ENCODE measurements at regions not wholly inside any gene's neighbourhood (a gene's known extent, or its start where the extent isn't known, plus 50 kb on each side); places are given as distances from the start of the nearest gene placed in this dataset.

DNA sequence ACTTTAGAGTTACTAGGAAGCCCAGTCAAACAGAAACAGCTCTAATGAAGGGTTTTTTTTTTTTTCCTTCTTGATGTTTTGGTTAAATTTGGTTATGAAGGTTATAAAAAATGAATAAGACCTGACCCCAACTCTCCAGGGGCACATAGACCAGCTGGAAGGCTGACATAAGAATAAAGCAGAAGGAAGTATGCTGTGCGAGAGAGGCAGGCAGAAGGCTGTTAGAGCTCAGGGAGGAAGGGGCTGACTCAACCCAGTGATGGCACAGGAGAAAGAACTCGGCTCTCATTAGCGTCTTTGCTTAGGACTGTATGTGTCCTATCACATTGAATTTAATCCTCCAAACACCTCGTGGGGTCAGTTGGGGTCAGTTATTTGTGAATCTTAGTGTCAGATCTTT is 474.6 kb downstream of the PMP22 start:
- TF ChIP-seq EZH2 (IDR thresholded peaks at IDR 0.05; ENCODE audit: borderline replicate concordance, low read length) (no peak), CTCF (IDR thresholded peaks at IDR 0.05; ENCODE audit: low read length) (no peak)

GRCh38 chr17:14784997-14785696 is 480.0 kb downstream of the PMP22 start:
- no peak overlapping the region for H3K27ac ChIP-seq (ENCODE audit: low read depth, low read length, poor library complexity, severe bottlenecking)
- no peaks in the 10 kb centered on the region for H3K4me1 ChIP-seq (ENCODE audit: insufficient read depth, low read length, severe bottlenecking)
- H3K9me3 ChIP-seq (ENCODE audit: low read length), result no peaks in the 10 kb centered on the region
- H3K36me3 ChIP-seq (ENCODE audit: insufficient read depth, low read length), result no peaks in the 10 kb centered on the region
- H3K79me2 ChIP-seq (ENCODE audit: insufficient read depth, low read length), result no peaks in the 10 kb centered on the region
- H3K4me2 ChIP-seq (ENCODE audit: low read length), result no peak overlapping the region
- H3K9me2 ChIP-seq (ENCODE audit: low read depth, low read length), result no peaks in the 10 kb centered on the region
- H3K4me3 ChIP-seq (ENCODE audit: low read depth, low read length, poor library complexity, severe bottlenecking), result no peak overlapping the region
- no peak; the same call in 1 of the 2 replicates for TF ChIP-seq CTCF (IDR thresholded peaks at IDR 0.05; ENCODE audit: low read length)
- no peak for TF ChIP-seq EZH2 (IDR thresholded peaks at IDR 0.05; ENCODE audit: borderline replicate concordance, low read length)
- no peaks in the 10 kb centered on the region for H4K20me1 ChIP-seq (ENCODE audit: insufficient read depth, low read length)
- H3F3A ChIP-seq (ENCODE audit: insufficient read depth, low read length), result no peaks in the 10 kb centered on the region
- H3K27me3 ChIP-seq (ENCODE audit: insufficient read depth, low read length), result no peaks in the 10 kb centered on the region
- no peak overlapping the region for H2AFZ ChIP-seq (ENCODE audit: low read length)
- H3K9ac ChIP-seq (ENCODE audit: low read length), result no peak overlapping the region

More for the DNA sequence above, 474.6 kb downstream of the PMP22 start:
- no peak overlapping the region for H3K4me2 ChIP-seq (ENCODE audit: low read length)
- no peak overlapping the region for H3K9ac ChIP-seq (ENCODE audit: low read length)
- H3K79me2 ChIP-seq (ENCODE audit: insufficient read depth, low read length), result no peaks in the 10 kb centered on the region
- no peaks in the 10 kb centered on the region for H4K20me1 ChIP-seq (ENCODE audit: insufficient read depth, low read length)
- H3F3A ChIP-seq (ENCODE audit: insufficient read depth, low read length), result no peaks in the 10 kb centered on the region
- H3K27ac ChIP-seq (ENCODE audit: low read depth, low read length, poor library complexity, severe bottlenecking), result no peak overlapping the region
- no peaks in the 10 kb centered on the region for H3K36me3 ChIP-seq (ENCODE audit: insufficient read depth, low read length)
- no peak overlapping the region for H3K4me3 ChIP-seq (ENCODE audit: low read depth, low read length, poor library complexity, severe bottlenecking)
- no peaks in the 10 kb centered on the region for H3K27me3 ChIP-seq (ENCODE audit: insufficient read depth, low read length)
- no peaks in the 10 kb centered on the region for H3K9me2 ChIP-seq (ENCODE audit: low read depth, low read length)
- H3K9me3 ChIP-seq (ENCODE audit: low read length), result no peaks in the 10 kb centered on the region
- H3K4me1 ChIP-seq (ENCODE audit: insufficient read depth, low read length, severe bottlenecking), result no peaks in the 10 kb centered on the region
- H2AFZ ChIP-seq (ENCODE audit: low read length), result no peak overlapping the region

GRCh38 chr17:14781123-14781522 is 480.2 kb downstream of the HS3ST3B1 start:
- Histone ChIP-seq H3K4me2 (ENCODE audit: low read length) (no peak overlapping the region), H3F3A (ENCODE audit: insufficient read depth, low read length) (no peaks in the 10 kb centered on the region), H3K27ac (ENCODE audit: low read depth, low read length, poor library complexity, severe bottlenecking) (no peak overlapping the region), H3K4me3 (ENCODE audit: low read depth, low read length, poor library complexity, severe bottlenecking) (no peak overlapping the region), H3K9ac (ENCODE audit: low read length) (no peak overlapping the region), H3K9me2 (ENCODE audit: low read depth, low read length) (no peaks in the 10 kb centered on the region), H3K4me1 (ENCODE audit: insufficient read depth, low read length, severe bottlenecking) (no peaks in the 10 kb centered on the region), H3K9me3 (ENCODE audit: low read length) (no peaks in the 10 kb centered on the region), H4K20me1 (ENCODE audit: insufficient read depth, low read length) (no peaks in the 10 kb centered on the region), H3K27me3 (ENCODE audit: insufficient read depth, low read length) (no peaks in the 10 kb centered on the region), H2AFZ (ENCODE audit: low read length) (no peak overlapping the region), H3K36me3 (ENCODE audit: insufficient read depth, low read length) (no peaks in the 10 kb centered on the region), H3K79me2 (ENCODE audit: insufficient read depth, low read length) (no peaks in the 10 kb centered on the region)
- no peak for TF ChIP-seq EZH2 (IDR thresholded peaks at IDR 0.05; ENCODE audit: borderline replicate concordance, low read length)
- no peak for TF ChIP-seq CTCF (IDR thresholded peaks at IDR 0.05; ENCODE audit: low read length)
